HUDEP-2 (cell line): ENCODE measurements at regions not wholly inside any gene's neighbourhood (a gene's known extent, or its start where the extent isn't known, plus 50 kb on each side); places are given as distances from the start of the nearest gene placed in this dataset.

Source experiments
- DNase-seq, 76 experiments: peaks; one replicate each; lab custom pipeline; 2025; ENCODE audit not compliant: unreplicated experiment in 76 of 76; lab: John Stamatoyannopoulos, UW

- DNase-seq: no peak
Measured at GRCh38 chr13:33766329-33767123, 51.4 kb upstream of the RFC3 start.

GRCh38 chr13:33767140-33767539, 50.8 kb upstream of the RFC3 start:
- no peak for DNase-seq
